ENCODE measurements at regions not wholly inside any gene's neighbourhood (a gene's known extent, or its start where the extent isn't known, plus 50 kb on each side); places are given as distances from the start of the nearest gene placed in this dataset.

- Histone ChIP-seq H3K9me3 (ENCODE audit: control insufficient read depth, low read length) (no peaks in the 10 kb centered on the region), H3K4me1 (ENCODE audit: control insufficient read depth, insufficient read depth, low read length, poor library complexity, severe bottlenecking) (no peaks in the 10 kb centered on the region), H3K27ac (ENCODE audit: low read depth, low read length, severe bottlenecking) (no peak overlapping the region), H3K36me3 (ENCODE audit: control insufficient read depth, insufficient read depth, low read length) (no peaks in the 10 kb centered on the region), H3K4me3 (ENCODE audit: extremely low read depth, insufficient read depth, low read length, poor library complexity, severe bottlenecking) (no peak overlapping the region)
- WGBS, 2 experiments (ENCODE audit: insufficient coverage in 2 of 2): 100% methylated on average over 1 of the region's 1 CpG; no CpG with 5 or more reads in 1 of the 2 experiments
These were observed 209.8 kb upstream of the POU2AF2 start for GRCh38 chr11:111035746-111036145.

GRCh38 chr11:111026241-111026640 lies 219.3 kb upstream of the POU2AF2 start:
- Histone ChIP-seq H3K27ac (ENCODE audit: low read depth, low read length, severe bottlenecking) (no peak overlapping the region), H3K4me1 (ENCODE audit: control insufficient read depth, insufficient read depth, low read length, poor library complexity, severe bottlenecking) (no peaks in the 10 kb centered on the region), H3K9me3 (ENCODE audit: control insufficient read depth, low read length) (no peaks in the 10 kb centered on the region), H3K4me3 (ENCODE audit: extremely low read depth, insufficient read depth, low read length, poor library complexity, severe bottlenecking) (no peak overlapping the region), H3K36me3 (ENCODE audit: control insufficient read depth, insufficient read depth, low read length) (no peaks in the 10 kb centered on the region)

GRCh38 chr11:111021131-111021530 lies 224.4 kb upstream of the POU2AF2 start:
- Histone ChIP-seq H3K4me1 (ENCODE audit: control insufficient read depth, insufficient read depth, low read length, poor library complexity, severe bottlenecking) (no peaks in the 10 kb centered on the region), H3K4me3 (ENCODE audit: extremely low read depth, insufficient read depth, low read length, poor library complexity, severe bottlenecking) (no peak overlapping the region), H3K27ac (ENCODE audit: low read depth, low read length, severe bottlenecking) (no peak overlapping the region), H3K36me3 (ENCODE audit: control insufficient read depth, insufficient read depth, low read length) (no peaks in the 10 kb centered on the region), H3K9me3 (ENCODE audit: control insufficient read depth, low read length) (no peaks in the 10 kb centered on the region)
- 84 to 89% methylated on average over 4 to 5 of the region's 5 CpGs for WGBS, 2 experiments (ENCODE audit: insufficient coverage in 2 of 2)

GRCh38 chr11:111019871-111020670 lies 225.5 kb upstream of the POU2AF2 start:
- H3K9me3 ChIP-seq (ENCODE audit: control insufficient read depth, low read length): no peaks in the 10 kb centered on the region
- H3K27ac ChIP-seq (ENCODE audit: low read depth, low read length, severe bottlenecking): no peak overlapping the region
- WGBS, 2 experiments (ENCODE audit: insufficient coverage in 2 of 2): 95 to 97% methylated on average over 7 to 8 of the region's 10 CpGs
- H3K4me1 ChIP-seq (ENCODE audit: control insufficient read depth, insufficient read depth, low read length, poor library complexity, severe bottlenecking): no peaks in the 10 kb centered on the region
- no peaks in the 10 kb centered on the region for H3K36me3 ChIP-seq (ENCODE audit: control insufficient read depth, insufficient read depth, low read length)
- H3K4me3 ChIP-seq (ENCODE audit: extremely low read depth, insufficient read depth, low read length, poor library complexity, severe bottlenecking): no peak overlapping the region

- WGBS, 2 experiments (ENCODE audit: insufficient coverage in 2 of 2): 88 to 95% methylated on average over 5 of the region's 6 CpGs
- Histone ChIP-seq H3K9me3 (ENCODE audit: control insufficient read depth, low read length) (no peaks in the 10 kb centered on the region), H3K4me3 (ENCODE audit: extremely low read depth, insufficient read depth, low read length, poor library complexity, severe bottlenecking) (no peak overlapping the region), H3K36me3 (ENCODE audit: control insufficient read depth, insufficient read depth, low read length) (no peaks in the 10 kb centered on the region), H3K4me1 (ENCODE audit: control insufficient read depth, insufficient read depth, low read length, poor library complexity, severe bottlenecking) (no peaks in the 10 kb centered on the region), H3K27ac (ENCODE audit: low read depth, low read length, severe bottlenecking) (no peak overlapping the region)
These were observed 226.1 kb upstream of the POU2AF2 start for GRCh38 chr11:111019451-111019850.

GRCh38 chr11:111018566-111018965 lies 227.0 kb upstream of the POU2AF2 start:
- whole genome bisulfite sequencing, 2 experiments (ENCODE audit: insufficient coverage in 2 of 2): 100% methylated on average over 2 of the region's 3 CpGs; no CpG with 5 or more reads in 1 of the 2 experiments

GRCh38 chr11:111012491-111012890 lies 233.0 kb upstream of the POU2AF2 start:
- WGBS, 2 experiments (ENCODE audit: insufficient coverage in 2 of 2): 100% methylated on average over 2 of the region's 3 CpGs
- Histone ChIP-seq H3K4me3 (ENCODE audit: extremely low read depth, insufficient read depth, low read length, poor library complexity, severe bottlenecking) (no peak overlapping the region), H3K36me3 (ENCODE audit: control insufficient read depth, insufficient read depth, low read length) (no peaks in the 10 kb centered on the region), H3K9me3 (ENCODE audit: control insufficient read depth, low read length) (no peaks in the 10 kb centered on the region), H3K27ac (ENCODE audit: low read depth, low read length, severe bottlenecking) (no peak overlapping the region), H3K4me1 (ENCODE audit: control insufficient read depth, insufficient read depth, low read length, poor library complexity, severe bottlenecking) (no peaks in the 10 kb centered on the region)

More at GRCh38 chr11:111018566-111018965, 227.0 kb upstream of the POU2AF2 start:
- Histone ChIP-seq H3K9me3 (ENCODE audit: control insufficient read depth, low read length) (no peaks in the 10 kb centered on the region), H3K4me3 (ENCODE audit: extremely low read depth, insufficient read depth, low read length, poor library complexity, severe bottlenecking) (no peak overlapping the region), H3K27ac (ENCODE audit: low read depth, low read length, severe bottlenecking) (no peak overlapping the region), H3K36me3 (ENCODE audit: control insufficient read depth, insufficient read depth, low read length) (no peaks in the 10 kb centered on the region), H3K4me1 (ENCODE audit: control insufficient read depth, insufficient read depth, low read length, poor library complexity, severe bottlenecking) (no peaks in the 10 kb centered on the region)

- no peaks in the 10 kb centered on the region for H3K36me3 ChIP-seq (ENCODE audit: control insufficient read depth, insufficient read depth, low read length)
These were observed 234.3 kb upstream of the POU2AF2 start for GRCh38 chr11:111011275-111011594.

GRCh38 chr11:111010391-111011274 lies 234.9 kb upstream of the POU2AF2 start:
- no peak overlapping the region for H3K27ac ChIP-seq (ENCODE audit: low read depth, low read length, severe bottlenecking)
- no peaks in the 10 kb centered on the region for H3K36me3 ChIP-seq (ENCODE audit: control insufficient read depth, insufficient read depth, low read length)
- no peak overlapping the region for H3K4me3 ChIP-seq (ENCODE audit: extremely low read depth, insufficient read depth, low read length, poor library complexity, severe bottlenecking)
- 79 to 84% methylated on average over 6 of the region's 6 CpGs for WGBS, 2 experiments (ENCODE audit: insufficient coverage in 2 of 2)
- H3K9me3 ChIP-seq (ENCODE audit: control insufficient read depth, low read length): no peaks in the 10 kb centered on the region
- no peaks in the 10 kb centered on the region for H3K4me1 ChIP-seq (ENCODE audit: control insufficient read depth, insufficient read depth, low read length, poor library complexity, severe bottlenecking)

More at GRCh38 chr11:111011275-111011594, 234.3 kb upstream of the POU2AF2 start:
- Histone ChIP-seq H3K4me3 (ENCODE audit: extremely low read depth, insufficient read depth, low read length, poor library complexity, severe bottlenecking) (no peak overlapping the region), H3K27ac (ENCODE audit: low read depth, low read length, severe bottlenecking) (no peak overlapping the region), H3K9me3 (ENCODE audit: control insufficient read depth, low read length) (no peaks in the 10 kb centered on the region), H3K4me1 (ENCODE audit: control insufficient read depth, insufficient read depth, low read length, poor library complexity, severe bottlenecking) (no peaks in the 10 kb centered on the region)

GRCh38 chr11:111006227-111006626 lies 239.3 kb upstream of the POU2AF2 start:
- H3K27ac ChIP-seq (ENCODE audit: low read depth, low read length, severe bottlenecking): no peak overlapping the region
- H3K36me3 ChIP-seq (ENCODE audit: control insufficient read depth, insufficient read depth, low read length): no peaks in the 10 kb centered on the region
- peaks cover 6% of the 10 kb centered on the region for H3K4me1 ChIP-seq (ENCODE audit: control insufficient read depth, insufficient read depth, low read length, poor library complexity, severe bottlenecking)
- WGBS, 2 experiments (ENCODE audit: insufficient coverage in 2 of 2): 71 to 73% methylated on average over 4 of the region's 4 CpGs
- no peak overlapping the region for H3K4me3 ChIP-seq (ENCODE audit: extremely low read depth, insufficient read depth, low read length, poor library complexity, severe bottlenecking)
- no peaks in the 10 kb centered on the region for H3K9me3 ChIP-seq (ENCODE audit: control insufficient read depth, low read length)

Data from mesodermal cell (in vitro differentiated cells).